Activated T-cell treated with anti-CD3 and anti-CD28 coated beads for 4 hours (primary cell): ENCODE measurements at regions not wholly inside any gene's neighbourhood (a gene's known extent, or its start where the extent isn't known, plus 50 kb on each side); places are given as distances from the start of the nearest gene placed in this dataset.
"Not testable (repeated sequence)": the region's sequence is repeated elsewhere in the genome, so short reads cannot be mapped to it uniquely, and the experiment has no call there.

ENCODE experiments used
- DNase-seq: peaks from one replicate; pipeline ENCODE4 v3.0.0-alpha.2; 2020

GRCh38 chr12:68387338-68387737 is 55.2 kb upstream of the MDM1 start:
- DNase-seq = no peak

- no peak for DNase-seq
These were observed 57.1 kb upstream of the MDM1 start for GRCh38 chr12:68389305-68389704.

GRCh38 chr12:68391937-68392336 is 59.8 kb upstream of the MDM1 start:
- no peak for DNase-seq

GRCh38 chr12:68392376-68392775 is 60.2 kb upstream of the MDM1 start:
- DNase-seq = no peak

GRCh38 chr12:68393417-68393816 is 61.3 kb upstream of the MDM1 start:
- no peak for DNase-seq

GRCh38 chr12:68397566-68398158 is 65.5 kb upstream of the MDM1 start:
- DNase-seq = no peak

- not testable (repeated sequence) for DNase-seq
These were observed 66.5 kb upstream of the MDM1 start for GRCh38 chr12:68398689-68399088.

- no peak for DNase-seq
These were observed 68.2 kb upstream of the MDM1 start for GRCh38 chr12:68400226-68400829.

- DNase-seq = no peak
These were observed 70.3 kb upstream of the MDM1 start for GRCh38 chr12:68402422-68402821.

- DNase-seq = no peak
These were observed 71.1 kb upstream of the MDM1 start for GRCh38 chr12:68403296-68403695.

GRCh38 chr12:68403711-68404110 is 71.5 kb upstream of the MDM1 start:
- DNase-seq = no peak

- DNase-seq = no peak
These were observed 73.2 kb upstream of the MDM1 start for GRCh38 chr12:68405343-68405781.

- DNase-seq = no peak
These were observed 74.0 kb upstream of the MDM1 start for GRCh38 chr12:68406134-68406576.

GRCh38 chr12:68406911-68407310 is 74.7 kb upstream of the MDM1 start:
- DNase-seq = no peak

GRCh38 chr12:68410018-68410660 is 78.0 kb upstream of the MDM1 start:
- DNase-seq = no peak

- DNase-seq = no peak
These were observed 79.2 kb upstream of the MDM1 start for GRCh38 chr12:68411371-68411770.

GRCh38 chr12:68414988-68415387 is 82.8 kb upstream of the MDM1 start:
- no peak for DNase-seq

GRCh38 chr12:68416350-68416749 is 84.2 kb upstream of the MDM1 start:
- no peak for DNase-seq

- DNase-seq = no peak
These were observed 84.7 kb upstream of the MDM1 start for GRCh38 chr12:68416826-68417225.

- no peak for DNase-seq
These were observed 85.9 kb upstream of the MDM1 start for GRCh38 chr12:68418137-68418460.

- DNase-seq = no peak
These were observed 88.3 kb upstream of the MDM1 start for GRCh38 chr12:68420225-68421010.

- DNase-seq = no peak
These were observed 90.0 kb upstream of the MDM1 start for GRCh38 chr12:68422159-68422558.

- DNase-seq = no peak
These were observed 90.9 kb upstream of the MDM1 start for GRCh38 chr12:68422956-68423574.
